ENCODE measurements at regions not wholly inside any gene's neighbourhood (a gene's known extent, or its start where the extent isn't known, plus 50 kb on each side); places are given as distances from the start of the nearest gene placed in this dataset.

GRCh38 chr6:113144117-113144516, 713.0 kb upstream of the MARCKS start:
- in situ Hi-C loops (cut with HindIII; ENCODE audit: low sequenced_read_pairs), result no loop called here
- no peak overlapping the region for H3K4me3 ChIP-seq (ENCODE audit: low read depth, low read length)
- TF ChIP-seq, protein P1, sequence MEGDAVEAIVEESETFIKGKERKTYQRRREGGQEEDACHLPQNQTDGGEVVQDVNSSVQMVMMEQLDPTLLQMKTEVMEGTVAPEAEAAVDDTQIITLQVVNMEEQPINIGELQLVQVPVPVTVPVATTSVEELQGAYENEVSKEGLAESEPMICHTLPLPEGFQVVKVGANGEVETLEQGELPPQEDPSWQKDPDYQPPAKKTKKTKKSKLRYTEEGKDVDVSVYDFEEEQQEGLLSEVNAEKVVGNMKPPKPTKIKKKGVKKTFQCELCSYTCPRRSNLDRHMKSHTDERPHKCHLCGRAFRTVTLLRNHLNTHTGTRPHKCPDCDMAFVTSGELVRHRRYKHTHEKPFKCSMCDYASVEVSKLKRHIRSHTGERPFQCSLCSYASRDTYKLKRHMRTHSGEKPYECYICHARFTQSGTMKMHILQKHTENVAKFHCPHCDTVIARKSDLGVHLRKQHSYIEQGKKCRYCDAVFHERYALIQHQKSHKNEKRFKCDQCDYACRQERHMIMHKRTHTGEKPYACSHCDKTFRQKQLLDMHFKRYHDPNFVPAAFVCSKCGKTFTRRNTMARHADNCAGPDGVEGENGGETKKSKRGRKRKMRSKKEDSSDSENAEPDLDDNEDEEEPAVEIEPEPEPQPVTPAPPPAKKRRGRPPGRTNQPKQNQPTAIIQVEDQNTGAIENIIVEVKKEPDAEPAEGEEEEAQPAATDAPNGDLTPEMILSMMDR (IDR thresholded peaks at IDR 0.05; ENCODE audit: low read depth, low read length, missing control alignments), result no peak
- no peak for DNase-seq (ENCODE audit: low read depth)

- TF ChIP-seq, protein P1 (IDR thresholded peaks at IDR 0.05; ENCODE audit: low read depth, low read length, missing control alignments), result no peak
- DNase-seq (ENCODE audit: low read depth), result no peak
- no peak overlapping the region for H3K4me3 ChIP-seq (ENCODE audit: low read depth, low read length)
- in situ Hi-C loops (cut with HindIII; ENCODE audit: low sequenced_read_pairs), result no loop called here
Observed at GRCh38 chr6:113146878-113147277, 710.3 kb upstream of the MARCKS start.

DNA sequence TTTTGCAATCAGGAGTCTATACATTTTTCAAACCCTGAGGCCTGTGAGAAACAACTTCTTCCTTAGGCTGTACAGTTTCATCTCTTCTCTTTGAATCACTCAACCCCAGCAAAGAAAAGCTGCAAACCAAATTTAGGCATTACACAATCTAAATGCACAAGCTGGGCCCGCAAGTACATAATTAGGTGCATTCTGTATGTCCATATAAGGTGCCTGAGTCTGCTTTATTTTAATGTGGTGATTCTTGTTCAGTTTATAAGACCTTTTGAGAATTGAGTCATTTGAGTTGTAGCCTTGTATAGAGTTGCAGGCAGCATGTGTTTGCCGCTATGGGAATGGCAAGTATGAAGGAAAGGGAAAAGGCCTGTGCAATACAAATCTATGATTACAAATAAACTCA, 709.6 kb upstream of the MARCKS start:
- TF ChIP-seq, protein P1 (IDR thresholded peaks at IDR 0.05; ENCODE audit: low read depth, low read length, missing control alignments), result no peak
- no peak for DNase-seq (ENCODE audit: low read depth)
- in situ Hi-C loops (cut with HindIII; ENCODE audit: low sequenced_read_pairs), result no loop called here

DNA sequence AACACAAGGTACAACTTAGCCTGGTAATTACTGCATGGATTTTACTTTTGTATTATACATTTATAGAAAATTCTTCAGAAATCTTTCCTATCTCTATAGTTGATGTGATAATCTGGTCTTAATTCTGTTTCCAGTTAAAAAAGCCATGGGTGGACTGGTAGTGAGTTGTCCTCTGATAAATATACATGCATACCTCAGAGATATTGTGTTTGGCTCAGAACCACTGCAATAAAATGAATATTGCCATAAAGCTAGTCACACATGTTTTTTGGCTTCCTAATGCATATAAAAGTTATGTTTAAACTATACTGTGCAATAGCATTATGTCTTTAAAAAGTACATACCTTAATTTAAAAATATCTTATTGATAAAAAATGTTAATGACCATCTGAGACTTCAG, 708.6 kb upstream of the MARCKS start:
- TF ChIP-seq, protein P1 (IDR thresholded peaks at IDR 0.05; ENCODE audit: low read depth, low read length, missing control alignments), result no peak
- H3K4me3 ChIP-seq (ENCODE audit: low read depth, low read length), result no peak overlapping the region
- in situ Hi-C loops (cut with HindIII; ENCODE audit: low sequenced_read_pairs), result no loop called here
- no peak for DNase-seq (ENCODE audit: low read depth)

More for the DNA sequence above, 709.6 kb upstream of the MARCKS start:
- no peak overlapping the region for H3K4me3 ChIP-seq (ENCODE audit: low read depth, low read length)

- TF ChIP-seq, protein P1 (IDR thresholded peaks at IDR 0.05; ENCODE audit: low read depth, low read length, missing control alignments), result no peak
- no peak for DNase-seq (ENCODE audit: low read depth)
- no peak overlapping the region for H3K4me3 ChIP-seq (ENCODE audit: low read depth, low read length)
- in situ Hi-C loops (cut with HindIII; ENCODE audit: low sequenced_read_pairs), result no loop called here
Observed at GRCh38 chr6:113149511-113149910, 707.6 kb upstream of the MARCKS start.

DNA sequence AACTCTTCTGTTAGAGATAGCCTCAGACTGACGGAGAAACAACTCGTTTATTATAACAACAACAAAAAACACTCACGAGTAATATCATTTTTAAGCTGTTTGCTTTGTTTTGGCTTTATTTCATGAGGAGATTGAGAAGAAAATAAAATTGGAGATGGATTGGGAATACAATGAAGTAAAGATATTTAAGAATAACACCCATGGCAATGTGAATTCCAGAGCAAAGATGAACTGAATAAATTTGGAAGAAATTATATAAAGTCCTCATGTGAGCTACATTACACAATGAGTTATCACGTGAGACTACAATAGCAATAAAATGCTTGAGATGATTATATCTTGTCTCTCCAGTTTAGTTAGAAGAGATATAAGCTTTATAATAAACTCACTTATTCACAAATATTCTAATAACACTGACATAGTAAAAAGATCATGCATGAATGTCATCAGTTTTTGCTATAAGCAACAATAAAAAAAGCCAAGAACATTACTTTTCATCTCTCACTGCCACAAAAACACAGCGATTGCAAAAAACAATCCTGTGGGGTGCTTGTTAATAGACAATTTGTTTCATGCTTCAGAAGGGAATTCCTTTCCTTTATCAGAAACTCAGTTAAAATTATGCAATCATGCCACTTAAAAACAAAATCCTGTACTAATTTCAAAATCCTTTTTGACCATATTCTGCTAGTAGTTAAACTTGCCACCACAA, 696.7 kb upstream of the MARCKS start:
- in situ Hi-C loops (cut with HindIII; ENCODE audit: low sequenced_read_pairs), result no loop called here
- DNase-seq (ENCODE audit: low read depth), result no peak
- no peak overlapping the region for H3K4me3 ChIP-seq (ENCODE audit: low read depth, low read length)
- TF ChIP-seq, protein P1 (IDR thresholded peaks at IDR 0.05; ENCODE audit: low read depth, low read length, missing control alignments), result no peak

Measured in astrocyte of the cerebellum (primary cell).